ENCODE measurements at regions not wholly inside any gene's neighbourhood (a gene's known extent, or its start where the extent isn't known, plus 50 kb on each side); places are given as distances from the start of the nearest gene placed in this dataset.
A peak's percentile ranks its signal among the peaks of the same experiment; 100 is the strongest.
"Not testable (repeated sequence)": the region's sequence is repeated elsewhere in the genome, so short reads cannot be mapped to it uniquely, and the experiment has no call there.

- DNase-seq (ENCODE audit: low read depth in 2 of 2) = no peak
Measured at GRCh38 chr11:87555101-87555500, 517.4 kb downstream of the TMEM135 start.

GRCh38 chr11:87548797-87549196 is 511.1 kb downstream of the TMEM135 start:
- no peak for DNase-seq (ENCODE audit: low read depth in 2 of 2)

- DNase-seq (ENCODE audit: low read depth in 2 of 2) = no peak
Measured at GRCh38 chr11:87545858-87546257, 508.1 kb downstream of the TMEM135 start.

- no peak for DNase-seq (ENCODE audit: low read depth in 2 of 2)
Measured at GRCh38 chr11:87539596-87539995, 501.9 kb downstream of the TMEM135 start.

GRCh38 chr11:87536565-87536964 is 498.8 kb downstream of the TMEM135 start:
- DNase-seq (ENCODE audit: low read depth in 2 of 2) = no peak

- no peak for DNase-seq (ENCODE audit: low read depth in 2 of 2)
Measured at GRCh38 chr11:87536016-87536415, 498.3 kb downstream of the TMEM135 start.

GRCh38 chr11:87535513-87535912 is 497.8 kb downstream of the TMEM135 start:
- DNase-seq (ENCODE audit: low read depth in 2 of 2) = no peak

GRCh38 chr11:87531835-87532234 is 494.1 kb downstream of the TMEM135 start:
- peak; percentile 28 to 49 for DNase-seq (ENCODE audit: low read depth in 2 of 2)

- no peak for DNase-seq (ENCODE audit: low read depth in 2 of 2)
Measured at GRCh38 chr11:87529486-87529885, 491.8 kb downstream of the TMEM135 start.

GRCh38 chr11:87528752-87529151 is 491.0 kb downstream of the TMEM135 start:
- DNase-seq (ENCODE audit: low read depth in 2 of 2) = no peak

- no peak for DNase-seq (ENCODE audit: low read depth in 2 of 2)
Measured at GRCh38 chr11:87523276-87523675, 485.5 kb downstream of the TMEM135 start.

GRCh38 chr11:87518266-87518665 is 480.5 kb downstream of the TMEM135 start:
- no peak for DNase-seq (ENCODE audit: low read depth in 2 of 2)

GRCh38 chr11:87517351-87517750 is 479.6 kb downstream of the TMEM135 start:
- no peak for DNase-seq (ENCODE audit: low read depth in 2 of 2)

- not testable (repeated sequence) for DNase-seq (ENCODE audit: low read depth in 2 of 2)
Measured at GRCh38 chr11:87507722-87508121, 470.0 kb downstream of the TMEM135 start.

GRCh38 chr11:87506946-87507345 is 469.2 kb downstream of the TMEM135 start:
- DNase-seq (ENCODE audit: low read depth in 2 of 2) = not testable (repeated sequence)

- DNase-seq (ENCODE audit: low read depth in 2 of 2) = no peak
Measured at GRCh38 chr11:87501388-87501787, 463.7 kb downstream of the TMEM135 start.

- DNase-seq (ENCODE audit: low read depth in 2 of 2) = not testable (repeated sequence)
Measured at GRCh38 chr11:87494936-87495335, 457.2 kb downstream of the TMEM135 start.

- DNase-seq (ENCODE audit: low read depth in 2 of 2) = not testable (repeated sequence)
Measured at GRCh38 chr11:87494026-87494425, 456.3 kb downstream of the TMEM135 start.

- peak; percentile 4 to 18 for DNase-seq (ENCODE audit: low read depth in 2 of 2)
Measured at GRCh38 chr11:87493516-87493915, 455.8 kb downstream of the TMEM135 start.

GRCh38 chr11:87491381-87491780 is 453.6 kb downstream of the TMEM135 start:
- DNase-seq (ENCODE audit: low read depth in 2 of 2) = no peak

GRCh38 chr11:87490671-87491070 is 452.9 kb downstream of the TMEM135 start:
- DNase-seq (ENCODE audit: low read depth in 2 of 2) = no peak

GRCh38 chr11:87484566-87484965 is 446.8 kb downstream of the TMEM135 start:
- DNase-seq (ENCODE audit: low read depth in 2 of 2) = no peak

GRCh38 chr11:87477321-87477720 is 439.6 kb downstream of the TMEM135 start:
- no peak for DNase-seq (ENCODE audit: low read depth in 2 of 2)

- peak; percentile 81 to 82 for DNase-seq (ENCODE audit: low read depth in 2 of 2)
Measured at GRCh38 chr11:87473174-87473573, 435.4 kb downstream of the TMEM135 start.

- DNase-seq (ENCODE audit: low read depth in 2 of 2) = peak; percentile 38 to 40
Measured at GRCh38 chr11:87466223-87466622, 428.5 kb downstream of the TMEM135 start.

All from fibroblast of skin of left biceps (primary cell).